HUES6 (cell line): ENCODE measurements at regions not wholly inside any gene's neighbourhood (a gene's known extent, or its start where the extent isn't known, plus 50 kb on each side); places are given as distances from the start of the nearest gene placed in this dataset.

ENCODE experiments used
- H3K27ac ChIP-seq: 2 replicates; pipeline ENCODE4 v1.7.0; 2013; ENCODE audit warnings: low read depth, mild to moderate bottlenecking, low read length, inconsistent platforms
- H3K27me3 ChIP-seq: 2 replicates; pipeline ENCODE4 v1.6.1; 2013; ENCODE audit warnings: low read length; ENCODE audit not compliant: control insufficient read depth, insufficient read depth
- H3K36me3 ChIP-seq: 2 replicates; pipeline ENCODE4 v1.6.1; 2013; ENCODE audit warnings: low read length; ENCODE audit not compliant: control insufficient read depth, insufficient read depth
- H3K4me1 ChIP-seq: 2 replicates; pipeline ENCODE4 v1.6.1; 2013; ENCODE audit warnings: low read length; ENCODE audit not compliant: control insufficient read depth, insufficient read depth
- H3K4me3 ChIP-seq: 2 replicates; pipeline ENCODE4 v1.5.1; 2013; ENCODE audit warnings: low read depth, low read length
- H3K9ac ChIP-seq: one replicate; pipeline ENCODE4 v1.6.1; 2013; ENCODE audit warnings: mild to moderate bottlenecking, low read length
- H3K9me3 ChIP-seq: 2 replicates; pipeline ENCODE4 v1.6.1; 2013; ENCODE audit warnings: low read depth, low read length; ENCODE audit not compliant: control insufficient read depth, insufficient read depth

GRCh38 chr1:199776768-199777497 lies 250.6 kb upstream of the NR5A2 start:
- no peaks in the 10 kb centered on the region for H3K27me3 ChIP-seq
- H3K4me1 ChIP-seq, result no peaks in the 10 kb centered on the region
- H3K9me3 ChIP-seq, result no peaks in the 10 kb centered on the region
- H3K9ac ChIP-seq, result no peak overlapping the region
- H3K4me3 ChIP-seq, result no peak overlapping the region
- H3K27ac ChIP-seq, result no peak overlapping the region
- H3K36me3 ChIP-seq, result no peaks in the 10 kb centered on the region

- Histone ChIP-seq H3K27ac (no peak overlapping the region), H3K9me3 (no peaks in the 10 kb centered on the region), H3K4me3 (no peak overlapping the region), H3K27me3 (no peaks in the 10 kb centered on the region), H3K36me3 (no peaks in the 10 kb centered on the region), H3K4me1 (no peaks in the 10 kb centered on the region), H3K9ac (no peak overlapping the region)
Measured at GRCh38 chr1:199778324-199778955, 249.1 kb upstream of the NR5A2 start.

- Histone ChIP-seq H3K4me1 (no peaks in the 10 kb centered on the region), H3K27me3 (no peaks in the 10 kb centered on the region)
Measured at GRCh38 chr1:199780091-199780490, 247.4 kb upstream of the NR5A2 start.

GRCh38 chr1:199780948-199781670 lies 246.4 kb upstream of the NR5A2 start:
- Histone ChIP-seq H3K27ac (no peak overlapping the region), H3K36me3 (no peaks in the 10 kb centered on the region), H3K4me3 (no peak overlapping the region), H3K27me3 (no peaks in the 10 kb centered on the region), H3K4me1 (no peaks in the 10 kb centered on the region), H3K9ac (no peak overlapping the region), H3K9me3 (no peaks in the 10 kb centered on the region)

More at GRCh38 chr1:199780091-199780490, 247.4 kb upstream of the NR5A2 start:
- Histone ChIP-seq H3K27ac (no peak overlapping the region), H3K9me3 (no peaks in the 10 kb centered on the region), H3K9ac (no peak overlapping the region), H3K4me3 (no peak overlapping the region), H3K36me3 (no peaks in the 10 kb centered on the region)

GRCh38 chr1:199784138-199784895 lies 243.2 kb upstream of the NR5A2 start:
- H3K27ac ChIP-seq, result no peak overlapping the region
- no peaks in the 10 kb centered on the region for H3K27me3 ChIP-seq
- no peak overlapping the region for H3K9ac ChIP-seq
- no peak overlapping the region for H3K4me3 ChIP-seq
- no peaks in the 10 kb centered on the region for H3K36me3 ChIP-seq
- H3K4me1 ChIP-seq, result no peaks in the 10 kb centered on the region
- H3K9me3 ChIP-seq, result no peaks in the 10 kb centered on the region

GRCh38 chr1:199786695-199787094 lies 240.8 kb upstream of the NR5A2 start:
- Histone ChIP-seq H3K9me3 (no peaks in the 10 kb centered on the region), H3K9ac (no peak overlapping the region), H3K27me3 (no peaks in the 10 kb centered on the region), H3K36me3 (no peaks in the 10 kb centered on the region), H3K27ac (no peak overlapping the region), H3K4me3 (no peak overlapping the region), H3K4me1 (peaks cover 8% of the 10 kb centered on the region)

GRCh38 chr1:199789141-199789540 lies 238.4 kb upstream of the NR5A2 start:
- no peaks in the 10 kb centered on the region for H3K27me3 ChIP-seq
- H3K4me3 ChIP-seq, result no peak overlapping the region
- H3K9me3 ChIP-seq, result no peaks in the 10 kb centered on the region
- H3K27ac ChIP-seq, result no peak overlapping the region
- no peak overlapping the region for H3K9ac ChIP-seq
- H3K4me1 ChIP-seq, result peaks cover 16% of the 10 kb centered on the region
- no peaks in the 10 kb centered on the region for H3K36me3 ChIP-seq

- no peaks in the 10 kb centered on the region for H3K36me3 ChIP-seq
- no peaks in the 10 kb centered on the region for H3K9me3 ChIP-seq
- peaks cover 16% of the 10 kb centered on the region for H3K4me1 ChIP-seq
- H3K9ac ChIP-seq, result no peak overlapping the region
- H3K27me3 ChIP-seq, result no peaks in the 10 kb centered on the region
- H3K4me3 ChIP-seq, result no peak overlapping the region
- H3K27ac ChIP-seq, result no peak overlapping the region
Measured at GRCh38 chr1:199791495-199791894, 236.0 kb upstream of the NR5A2 start.

GRCh38 chr1:199792874-199793273 lies 234.6 kb upstream of the NR5A2 start:
- Histone ChIP-seq H3K4me3 (no peak overlapping the region), H3K4me1 (peaks cover 16% of the 10 kb centered on the region), H3K9me3 (no peaks in the 10 kb centered on the region), H3K36me3 (no peaks in the 10 kb centered on the region), H3K27me3 (no peaks in the 10 kb centered on the region), H3K9ac (no peak overlapping the region), H3K27ac (no peak overlapping the region)

- Histone ChIP-seq H3K4me3 (no peak overlapping the region), H3K36me3 (no peaks in the 10 kb centered on the region), H3K4me1 (peaks cover 20% of the 10 kb centered on the region), H3K9me3 (no peaks in the 10 kb centered on the region), H3K27ac (no peak overlapping the region), H3K27me3 (no peaks in the 10 kb centered on the region), H3K9ac (no peak overlapping the region)
Measured at GRCh38 chr1:199794105-199794863, 233.2 kb upstream of the NR5A2 start.
